LNCAP (cell line): ENCODE measurements at regions not wholly inside any gene's neighbourhood (a gene's known extent, or its start where the extent isn't known, plus 50 kb on each side); places are given as distances from the start of the nearest gene placed in this dataset.

ENCODE experiments used
- CTCF ChIP-seq: fragments of 450-650 bp; IDR thresholded peaks from 2 replicates; pipeline ENCODE4 v1.5.1; 2017; ENCODE audit warnings: mild to moderate bottlenecking

- TF ChIP-seq CTCF, result no peak
Measured at GRCh38 chr11:33646629-33647028, 54.0 kb downstream of the C11orf91 start.

- TF ChIP-seq CTCF, result no peak
Measured at GRCh38 chr11:33646168-33646567, 54.5 kb downstream of the C11orf91 start.

GRCh38 chr11:33645686-33646085 lies 54.9 kb downstream of the C11orf91 start:
- no peak for TF ChIP-seq CTCF

GRCh38 chr11:33643167-33643824 lies 57.3 kb downstream of the C11orf91 start:
- TF ChIP-seq CTCF, result no peak

- no peak for TF ChIP-seq CTCF
Measured at GRCh38 chr11:33642461-33643166, 58.0 kb downstream of the C11orf91 start.

GRCh38 chr11:33640730-33641371 lies 59.8 kb downstream of the C11orf91 start:
- no peak for TF ChIP-seq CTCF

GRCh38 chr11:33638608-33639007 lies 62.0 kb downstream of the C11orf91 start:
- TF ChIP-seq CTCF, result no peak
